Trophoblast cell (in vitro differentiated cells and primary cell): ENCODE measurements at regions not wholly inside any gene's neighbourhood (a gene's known extent, or its start where the extent isn't known, plus 50 kb on each side); places are given as distances from the start of the nearest gene placed in this dataset.
A peak's percentile ranks its signal among the peaks of the same experiment; 100 is the strongest.
"Not testable (repeated sequence)": the region's sequence is repeated elsewhere in the genome, so short reads cannot be mapped to it uniquely, and the experiment has no call there.

Experiments
- DNase-seq, 2 donors: peaks; one replicate each; pipeline ENCODE4 v3.0.0-alpha.2; 2016
- H2AFZ ChIP-seq: 2 replicates; pipeline ENCODE4 v1.6.1; 2013; ENCODE audit warnings: low read length, moderate library complexity, mild to moderate bottlenecking; ENCODE audit not compliant: insufficient read depth, poor library complexity
- H2AK5ac ChIP-seq: 2 replicates; pipeline ENCODE4 v1.6.1; 2013; ENCODE audit warnings: mild to moderate bottlenecking, low read length
- H2BK120ac ChIP-seq: 2 replicates; pipeline ENCODE4 v1.6.1; 2013; ENCODE audit warnings: low read length, mild to moderate bottlenecking, moderate library complexity; ENCODE audit not compliant: insufficient read depth, poor library complexity
- H2BK12ac ChIP-seq: 2 replicates; pipeline ENCODE4 v1.6.1; 2013; ENCODE audit warnings: mild to moderate bottlenecking, low read length, moderate library complexity
- H2BK5ac ChIP-seq: 2 replicates; pipeline ENCODE4 v1.6.1; 2013; ENCODE audit warnings: low read length, low read depth, moderate library complexity, mild to moderate bottlenecking; ENCODE audit not compliant: poor library complexity
- H3K14ac ChIP-seq: 2 replicates; pipeline ENCODE4 v1.6.1; 2013; ENCODE audit warnings: mild to moderate bottlenecking, low read length
- H3K18ac ChIP-seq: 2 replicates; pipeline ENCODE4 v1.6.1; 2013; ENCODE audit warnings: mild to moderate bottlenecking, low read length
- H3K23ac ChIP-seq: 2 replicates; pipeline ENCODE4 v1.6.1; 2013; ENCODE audit warnings: low read length
- H3K27ac ChIP-seq: 2 replicates; pipeline ENCODE4 v1.5.1; 2013; ENCODE audit warnings: low read depth, mild to moderate bottlenecking, inconsistent platforms, low read length, moderate library complexity
- H3K27me3 ChIP-seq: 2 replicates; pipeline ENCODE4 v1.6.1; 2013; ENCODE audit warnings: inconsistent platforms, mild to moderate bottlenecking, low read length, moderate library complexity; ENCODE audit not compliant: insufficient read depth
- H3K36me3 ChIP-seq, 2 experiments: 1 replicate in 1 of 2; 2 replicates in 1 of 2; pipeline ENCODE4 v1.6.1; 2013; ENCODE audit warnings: low read length in 2 of 2, mild to moderate bottlenecking in 2 of 2, moderate library complexity in 1 of 2; ENCODE audit not compliant: insufficient read depth in 2 of 2, control insufficient read depth in 1 of 2
- H3K4ac ChIP-seq: 2 replicates; pipeline ENCODE4 v1.6.1; 2013; ENCODE audit warnings: low read depth, mild to moderate bottlenecking, low read length, moderate library complexity
- H3K4me1 ChIP-seq, 2 experiments: 1 replicate in 1 of 2; 2 replicates in 1 of 2; pipeline ENCODE4 v1.6.1; 2013; ENCODE audit warnings: low read length in 2 of 2, mild to moderate bottlenecking in 2 of 2, moderate library complexity in 1 of 2; ENCODE audit not compliant: insufficient read depth in 2 of 2, control insufficient read depth in 1 of 2
- H3K4me2 ChIP-seq: 2 replicates; pipeline ENCODE4 v1.6.1; 2013; ENCODE audit warnings: inconsistent platforms, mild to moderate bottlenecking, low read length, moderate library complexity
- H3K4me3 ChIP-seq: 2 replicates; pipeline ENCODE4 v1.5.1; 2013; ENCODE audit warnings: mild to moderate bottlenecking, low read depth, low read length, inconsistent platforms
- H3K79me1 ChIP-seq: one replicate; pipeline ENCODE4 v1.6.1; 2013; ENCODE audit warnings: low read length
- H3K79me2 ChIP-seq: 2 replicates; pipeline ENCODE4 v1.6.1; 2013; ENCODE audit warnings: low read length, mild to moderate bottlenecking; ENCODE audit not compliant: control insufficient read depth, insufficient read depth, poor library complexity
- H3K9ac ChIP-seq: 2 replicates; pipeline ENCODE4 v1.6.1; 2013; ENCODE audit warnings: mild to moderate bottlenecking, low read length
- H3K9me3 ChIP-seq: 2 replicates; pipeline ENCODE4 v1.6.1; 2013; ENCODE audit warnings: low read depth, mild to moderate bottlenecking, control low read depth, inconsistent platforms, low read length; ENCODE audit not compliant: insufficient read depth
- H4K12ac ChIP-seq: 2 replicates; pipeline ENCODE4 v1.6.1; 2013; ENCODE audit warnings: low read depth, mild to moderate bottlenecking, low read length, moderate library complexity
- H4K8ac ChIP-seq: 2 replicates; pipeline ENCODE4 v1.6.1; 2013; ENCODE audit warnings: low read depth, mild to moderate bottlenecking, low read length, moderate library complexity
- H4K91ac ChIP-seq: one replicate; pipeline ENCODE4 v1.6.1; 2013; ENCODE audit warnings: low read depth, mild to moderate bottlenecking, low read length, moderate library complexity
- WGBS: extraction: QIAGEN DNeasy Blood & Tissue Kit; methylation state at CpG from one replicate; pipeline ENCODE4 v1.1.7; 2013; ENCODE audit warnings: missing lambda C conversion rate; ENCODE audit not compliant: insufficient read length, insufficient coverage; ENCODE audit errors: extremely low coverage; 5-methylcytosine and 5-hydroxymethylcytosine counted together

- Histone ChIP-seq H2BK5ac (no peak overlapping the region), H3K27me3 (no peaks in the 10 kb centered on the region), H3K4me1 (no peaks in the 10 kb centered on the region), H2BK120ac (no peak overlapping the region), H2AK5ac (no peak overlapping the region), H3K36me3 (no peaks in the 10 kb centered on the region), H4K91ac (no peak overlapping the region), H2BK12ac (no peak overlapping the region), H3K9me3 (no peaks in the 10 kb centered on the region), H3K79me1 (no peaks in the 10 kb centered on the region), H3K27ac (no peak overlapping the region), H3K23ac (no peak overlapping the region), H3K4me3 (no peak overlapping the region), H4K8ac (no peak overlapping the region), H3K79me2 (no peaks in the 10 kb centered on the region), H3K4ac (no peak overlapping the region), H3K14ac (no peak overlapping the region), H3K18ac (no peak overlapping the region), H4K12ac (no peak overlapping the region), H2AFZ (no peak overlapping the region), H3K9ac (no peak overlapping the region), H3K4me2 (no peak overlapping the region)
- no peak for DNase-seq
- WGBS, result no CpG with 5 or more reads among the region's 4 CpGs
Observed at GRCh38 chrX:83160096-83160495, 348.0 kb upstream of the POU3F4 start.

DNA sequence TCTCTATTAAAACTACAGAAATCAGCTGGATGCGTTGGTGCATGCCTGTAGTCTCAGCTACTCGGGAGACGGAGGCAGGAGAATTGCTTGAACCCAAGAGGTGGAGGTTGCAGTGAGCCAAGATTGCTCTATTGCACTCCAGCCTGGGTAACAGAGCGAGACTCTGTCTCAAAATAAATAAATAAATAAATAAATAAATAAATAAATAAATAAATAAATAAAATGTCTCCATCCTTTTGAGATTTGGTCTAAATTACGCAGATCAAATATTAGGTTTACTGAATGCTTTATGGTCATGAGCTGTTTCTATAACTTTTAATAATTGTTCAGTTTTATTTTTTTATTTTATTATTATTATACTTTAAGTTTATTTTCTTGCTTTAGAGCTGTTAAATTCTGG is 344.0 kb upstream of the POU3F4 start:
- not testable (repeated sequence) for H4K91ac ChIP-seq, H4K12ac ChIP-seq, H3K4me3 ChIP-seq, H3K23ac ChIP-seq, H3K9ac ChIP-seq, H3K14ac ChIP-seq, H2BK12ac ChIP-seq, H3K36me3 ChIP-seq, H3K18ac ChIP-seq, H2AFZ ChIP-seq, H2BK120ac ChIP-seq, H3K79me2 ChIP-seq, H3K4me2 ChIP-seq, H2BK5ac ChIP-seq, H3K79me1 ChIP-seq, DNase-seq, H3K9me3 ChIP-seq, H3K4ac ChIP-seq, H3K27me3 ChIP-seq, H2AK5ac ChIP-seq, H3K4me1 ChIP-seq, H4K8ac ChIP-seq, H3K27ac ChIP-seq
- WGBS, result no CpG with 5 or more reads among the region's 5 CpGs

DNA sequence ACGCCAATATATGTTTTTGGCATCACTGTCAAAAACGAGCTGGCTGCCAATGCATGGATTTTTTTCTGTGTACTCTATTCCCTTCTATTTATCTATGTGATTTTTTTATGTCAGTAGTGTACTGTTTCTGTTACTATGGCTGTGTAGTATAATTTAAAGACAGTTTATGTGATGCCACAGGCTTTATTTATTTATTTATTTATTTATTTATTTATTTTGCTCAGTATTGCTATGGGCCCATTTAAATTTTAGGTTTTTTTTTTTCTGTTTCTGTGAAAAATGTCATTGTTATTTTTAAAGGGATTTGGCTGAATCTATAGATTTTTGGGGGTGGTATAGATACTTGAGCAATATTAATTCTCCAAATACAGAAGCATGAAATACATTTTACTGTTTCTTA is 338.4 kb upstream of the POU3F4 start:
- H3K14ac ChIP-seq, result no peak overlapping the region
- no peak overlapping the region for H2BK5ac ChIP-seq
- no peaks in the 10 kb centered on the region for H3K79me1 ChIP-seq
- H4K8ac ChIP-seq, result no peak overlapping the region
- no peaks in the 10 kb centered on the region for H3K4me1 ChIP-seq
- no peak for DNase-seq
- no peak overlapping the region for H3K23ac ChIP-seq
- H3K27me3 ChIP-seq, result no peaks in the 10 kb centered on the region
- no peak overlapping the region for H2BK120ac ChIP-seq
- H3K4me3 ChIP-seq, result no peak overlapping the region
- no peaks in the 10 kb centered on the region for H3K79me2 ChIP-seq
- H4K12ac ChIP-seq, result no peak overlapping the region
- no peaks in the 10 kb centered on the region for H3K36me3 ChIP-seq
- no peak overlapping the region for H2AFZ ChIP-seq
- no peak overlapping the region for H3K27ac ChIP-seq
- H2BK12ac ChIP-seq, result no peak overlapping the region
- H3K4me2 ChIP-seq, result no peak overlapping the region
- no peak overlapping the region for H3K9ac ChIP-seq
- no peak overlapping the region for H3K4ac ChIP-seq
- no peak overlapping the region for H3K18ac ChIP-seq
- no peak overlapping the region for H2AK5ac ChIP-seq
- no peak overlapping the region for H4K91ac ChIP-seq
- H3K9me3 ChIP-seq, result no peaks in the 10 kb centered on the region
- no CpG with 5 or more reads among the region's 2 CpGs for WGBS

- Histone ChIP-seq H3K4me3 (no peak overlapping the region), H3K23ac (no peak overlapping the region), H3K4me2 (no peak overlapping the region), H4K8ac (no peak overlapping the region), H3K14ac (no peak overlapping the region), H3K9ac (no peak overlapping the region), H2BK5ac (no peak overlapping the region), H3K27me3 (no peaks in the 10 kb centered on the region), H4K91ac (no peak overlapping the region), H4K12ac (peak overlapping the region; percentile 30), H3K27ac (no peak overlapping the region), H3K79me2 (no peaks in the 10 kb centered on the region), H3K4me1 (no peaks in the 10 kb centered on the region), H3K36me3 (no peaks in the 10 kb centered on the region), H3K4ac (no peak overlapping the region), H2AFZ (no peak overlapping the region), H2AK5ac (no peak overlapping the region), H3K79me1 (no peaks in the 10 kb centered on the region), H2BK12ac (no peak overlapping the region), H3K18ac (no peak overlapping the region), H3K9me3 (no peaks in the 10 kb centered on the region), H2BK120ac (no peak overlapping the region)
- no CpG with 5 or more reads among the region's 6 CpGs for WGBS
- no peak for DNase-seq
Observed at GRCh38 chrX:83185010-83185409, 323.1 kb upstream of the POU3F4 start.
